HG03520 (cell line): ENCODE measurements at regions not wholly inside any gene's neighbourhood (a gene's known extent, or its start where the extent isn't known, plus 50 kb on each side); places are given as distances from the start of the nearest gene placed in this dataset.
"Not testable (repeated sequence)": the region's sequence is repeated elsewhere in the genome, so short reads cannot be mapped to it uniquely, and the experiment has no call there.

Experiments used
- ATAC-seq: cut with Tn5 transposase; IDR thresholded peaks from one replicate; pipeline ENCODE4 v1.9.1; 2021; ENCODE audit warnings: mild to moderate bottlenecking, moderate library complexity; ENCODE audit not compliant: unreplicated experiment

DNA sequence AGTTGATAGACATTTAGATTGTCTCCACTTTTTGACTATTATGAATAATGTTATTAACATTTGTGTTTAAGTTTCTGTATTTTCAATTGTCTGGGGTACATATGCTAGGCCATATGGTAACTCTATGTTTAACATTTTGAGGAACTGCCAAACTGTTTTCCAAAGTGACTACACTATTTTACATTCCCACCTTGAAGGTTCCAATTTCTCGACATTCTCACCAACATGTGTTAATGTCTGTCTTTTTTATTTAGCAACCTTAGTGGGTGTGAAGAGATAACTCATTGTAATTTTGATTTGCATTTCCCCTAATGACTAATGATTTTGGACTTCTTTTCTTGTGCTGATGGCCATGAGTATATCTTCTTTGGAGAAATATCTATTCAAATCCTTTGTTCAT is 832.4 kb downstream of the DNAJB9 start:
- ATAC-seq, result no peak

DNA sequence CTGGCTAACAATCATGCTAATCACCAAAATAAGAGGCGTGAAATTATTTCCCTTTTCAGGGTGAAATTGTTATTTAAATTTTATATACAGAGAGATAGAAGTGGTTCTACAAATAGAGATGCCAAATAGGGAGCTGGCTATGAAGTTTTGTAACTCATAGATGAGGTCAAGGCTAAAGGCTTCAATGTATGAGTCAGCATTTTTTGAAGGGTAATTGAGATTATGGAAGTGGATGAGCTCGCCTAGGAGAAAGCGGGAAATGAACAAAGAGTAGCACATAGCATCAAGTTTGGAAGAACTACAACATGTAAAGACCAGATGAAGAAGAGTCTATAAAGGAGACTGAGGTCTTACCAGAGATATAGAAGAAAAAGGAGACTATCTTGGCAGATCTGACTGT is 838.1 kb downstream of the DNAJB9 start:
- ATAC-seq, result no peak

DNA sequence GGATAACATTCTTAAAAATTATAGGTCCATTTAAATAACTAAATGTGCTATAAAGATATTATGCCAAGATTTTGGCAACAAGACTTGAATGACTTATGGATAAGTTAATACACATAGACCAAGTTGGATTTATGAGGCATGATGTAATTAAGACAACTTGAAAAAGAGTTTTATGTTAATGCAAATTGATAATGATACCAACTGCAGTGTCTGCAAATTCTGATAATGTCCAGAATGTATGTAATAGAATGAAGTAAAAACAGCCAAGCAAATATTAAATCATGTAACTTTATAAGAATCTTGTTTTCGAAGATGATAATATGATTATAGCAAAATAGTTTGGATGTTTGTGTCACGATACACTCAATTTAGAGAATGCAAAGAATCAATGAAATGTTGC is 868.3 kb downstream of the DNAJB9 start:
- ATAC-seq, result no peak

DNA sequence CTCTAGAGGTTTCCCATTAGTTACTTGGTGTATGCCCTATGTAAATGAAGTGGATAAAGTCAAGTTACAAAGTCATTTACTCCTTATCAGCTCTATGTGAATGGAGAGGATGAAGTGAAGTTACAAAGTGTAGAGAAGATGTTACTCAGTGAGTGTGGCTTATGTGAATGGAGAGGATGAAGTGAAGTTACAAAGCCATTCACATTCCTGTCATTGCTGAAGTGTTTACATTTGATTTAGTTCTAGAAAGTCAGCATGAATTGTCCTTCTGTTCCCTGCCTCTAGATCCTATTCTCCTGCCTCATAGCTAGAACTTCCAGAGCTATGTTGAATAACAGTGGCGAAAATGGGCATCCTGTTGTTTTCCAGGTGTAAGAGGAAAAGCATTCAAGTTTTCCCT is 880.1 kb downstream of the DNAJB9 start:
- ATAC-seq, result no peak

DNA sequence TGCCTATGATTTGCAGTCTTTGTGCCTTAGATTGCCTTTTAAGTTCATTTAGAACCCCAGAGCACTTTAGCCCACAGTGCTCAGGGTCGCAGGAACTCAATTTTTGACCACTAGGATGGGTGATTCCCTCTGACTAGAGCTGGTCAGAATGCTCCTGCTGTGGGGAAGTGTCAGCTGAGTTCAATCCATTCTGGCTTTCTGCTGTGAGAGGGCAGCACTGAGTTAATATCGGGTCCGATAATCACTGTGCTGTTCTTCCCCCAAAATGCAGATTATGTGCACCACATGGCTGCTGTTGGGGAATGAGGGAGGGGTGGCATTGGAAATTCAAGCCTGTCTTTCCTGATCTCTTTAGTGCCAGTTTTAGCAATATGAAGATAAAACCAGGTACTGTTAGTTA is 886.4 kb downstream of the DNAJB9 start:
- no peak for ATAC-seq

DNA sequence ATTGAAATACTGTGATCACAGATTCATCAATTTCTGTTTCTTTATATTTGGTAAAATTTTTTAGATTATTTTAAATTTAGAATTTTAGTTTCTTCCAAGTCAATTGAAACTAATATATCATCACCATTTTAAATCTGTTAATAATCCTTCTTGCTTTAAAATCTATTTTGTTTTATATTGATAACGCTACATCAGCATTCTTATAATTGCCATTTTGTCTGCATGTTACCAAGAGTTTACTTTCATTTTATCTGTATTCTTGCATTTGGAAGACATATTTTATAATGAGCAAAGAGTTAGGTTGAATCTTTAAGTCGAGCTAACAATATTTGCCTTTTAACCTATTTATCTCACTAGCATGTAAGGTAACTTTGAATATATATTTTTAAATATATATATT is 890.6 kb downstream of the DNAJB9 start:
- ATAC-seq, result no peak

DNA sequence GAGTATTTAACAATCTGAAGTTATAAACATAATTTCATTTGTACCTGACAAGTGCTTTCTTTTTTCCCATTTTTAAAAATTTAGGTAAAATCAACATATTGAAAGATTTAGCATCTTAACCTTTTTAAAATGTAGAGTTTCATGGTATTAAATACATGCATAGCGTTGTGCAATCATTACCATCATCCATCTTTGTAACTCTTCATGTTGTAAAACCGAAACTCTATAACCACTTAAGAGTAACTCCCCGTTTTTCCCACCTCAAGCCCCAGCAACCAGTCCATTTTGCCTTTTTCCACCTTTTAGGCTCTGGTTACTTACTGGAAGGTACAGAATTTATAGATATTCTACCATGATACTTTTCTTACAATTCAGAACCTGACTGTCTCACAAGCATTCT is 892.5 kb downstream of the DNAJB9 start:
- ATAC-seq, result no peak

DNA sequence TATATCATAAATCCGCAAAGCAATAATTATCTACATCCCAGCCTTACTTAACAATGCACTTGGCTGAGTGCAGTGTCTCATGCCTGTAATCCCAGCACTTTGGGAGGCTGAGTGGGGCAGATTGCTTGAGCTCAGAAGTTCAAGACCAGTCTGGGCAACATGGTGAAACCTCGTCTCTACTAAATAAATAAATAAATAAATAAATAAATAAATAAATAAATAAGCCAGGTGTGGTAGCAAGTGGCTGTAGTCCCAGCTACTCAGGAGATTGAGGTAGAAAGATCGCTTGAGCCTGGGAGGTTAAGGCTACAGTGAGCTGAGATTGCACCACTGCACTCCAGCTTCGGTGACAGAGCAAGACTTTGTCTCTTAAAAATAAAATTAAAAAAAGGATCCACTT is 898.1 kb downstream of the DNAJB9 start:
- not testable (repeated sequence) for ATAC-seq

DNA sequence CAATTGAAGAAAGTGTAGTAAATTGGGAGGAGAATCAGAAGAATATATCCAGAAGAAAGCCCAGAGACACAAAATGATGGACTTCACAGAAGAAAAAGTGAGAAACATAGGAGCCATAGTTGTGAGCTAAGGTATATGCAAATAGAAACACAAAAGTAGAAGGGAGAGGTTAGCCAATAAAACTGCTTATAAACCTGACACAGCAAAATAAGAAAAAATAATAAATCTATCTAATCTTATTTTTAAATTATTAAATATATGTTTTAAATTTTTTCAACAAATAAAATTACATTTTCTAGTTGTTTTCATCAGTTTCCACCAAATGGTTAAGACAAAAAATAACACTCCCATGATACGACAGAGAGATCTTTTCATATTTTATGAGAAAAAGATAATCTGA is 903.5 kb downstream of the DNAJB9 start:
- ATAC-seq, result no peak

DNA sequence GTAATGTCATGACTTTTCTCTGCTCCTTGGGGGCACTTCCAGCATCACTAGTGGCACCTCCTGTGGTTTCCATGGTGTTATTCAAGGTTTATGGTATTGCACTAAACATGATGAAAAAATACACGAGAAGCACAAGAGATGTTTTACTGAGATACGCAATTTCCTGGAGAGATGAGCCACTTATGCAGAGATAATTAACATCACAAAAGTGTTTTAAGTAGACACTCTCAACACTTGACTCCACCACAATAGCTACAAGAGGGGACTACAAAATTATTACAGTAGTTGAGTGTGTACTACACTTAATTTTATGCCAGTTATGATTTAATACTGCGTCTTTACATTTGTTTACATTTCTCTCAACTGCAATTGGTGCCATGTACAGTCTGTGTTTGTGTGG is 906.7 kb downstream of the DNAJB9 start:
- no peak for ATAC-seq

DNA sequence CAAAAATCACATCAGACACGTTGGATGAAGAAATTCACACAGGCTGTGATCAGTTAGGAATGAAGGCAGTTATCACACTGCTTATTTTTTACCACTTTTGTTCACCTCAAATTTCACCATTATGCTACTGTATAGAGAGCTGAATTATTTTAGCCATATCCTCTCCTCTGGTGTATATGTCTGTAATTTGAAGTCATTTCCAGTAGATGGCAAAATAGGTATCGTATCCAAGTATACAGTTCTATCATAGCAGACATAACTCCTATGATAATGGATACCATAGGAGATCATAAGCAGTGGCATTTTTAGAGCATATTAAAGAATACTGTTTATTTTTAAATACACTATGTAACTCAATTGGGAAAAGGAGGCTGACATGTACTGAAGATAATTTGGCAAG is 909.7 kb downstream of the DNAJB9 start:
- no peak for ATAC-seq

DNA sequence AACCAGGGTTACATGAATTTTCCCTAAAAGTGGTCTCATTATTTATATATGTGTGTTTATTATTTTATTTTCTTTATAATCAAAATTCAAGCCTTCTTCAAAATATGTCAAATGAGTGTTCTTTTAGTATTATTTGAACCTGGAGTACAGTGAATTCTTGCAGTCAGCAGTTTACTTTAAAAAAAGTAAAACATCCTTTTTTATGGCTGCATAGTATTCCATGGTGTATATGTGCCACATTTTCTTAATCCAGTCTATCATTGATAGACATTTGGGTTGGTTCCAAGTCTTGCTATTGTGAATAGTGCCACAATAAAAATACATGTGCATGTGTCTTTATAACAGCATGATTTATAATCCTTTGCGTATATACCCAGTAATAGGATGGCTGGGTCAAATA is 920.9 kb downstream of the DNAJB9 start:
- ATAC-seq, result not testable (repeated sequence)

DNA sequence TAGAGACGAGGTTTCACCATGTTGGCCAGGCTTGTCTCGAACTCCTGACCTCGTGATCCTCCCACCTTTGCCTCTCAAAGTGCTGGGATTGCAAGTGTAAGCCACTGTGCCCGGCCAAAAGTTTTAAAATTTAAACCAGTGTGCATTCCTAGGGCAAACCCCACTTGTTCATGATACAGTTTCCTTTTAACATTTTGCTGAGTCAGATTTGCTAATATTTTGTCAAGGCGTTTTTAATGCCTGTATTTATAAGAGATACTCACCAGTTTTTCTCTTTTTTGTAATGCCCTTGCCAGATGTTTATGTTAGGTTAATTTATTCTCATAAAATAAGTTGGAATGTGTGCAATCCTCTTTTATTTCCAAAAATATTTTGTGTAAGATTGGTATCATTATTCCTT is 927.4 kb downstream of the DNAJB9 start:
- ATAC-seq, result no peak

DNA sequence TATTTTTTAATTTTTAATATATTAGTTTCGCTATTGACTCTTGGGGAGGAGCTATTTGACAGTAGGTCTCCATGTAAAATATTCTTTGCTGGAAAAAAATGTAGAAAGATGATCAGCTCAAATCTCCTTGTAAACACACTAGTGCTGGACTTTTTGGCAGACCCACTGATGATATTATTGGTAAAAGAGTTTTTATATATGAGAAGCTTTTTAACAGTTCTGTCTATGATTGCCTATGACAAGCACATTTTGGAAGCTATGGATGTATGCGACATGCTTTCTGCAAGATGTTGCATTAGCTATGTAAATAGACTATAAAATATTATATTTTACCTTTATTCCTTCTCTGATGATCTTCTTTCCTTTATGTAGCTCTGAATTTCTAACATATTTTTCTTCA is 928.5 kb downstream of the DNAJB9 start:
- ATAC-seq, result no peak

DNA sequence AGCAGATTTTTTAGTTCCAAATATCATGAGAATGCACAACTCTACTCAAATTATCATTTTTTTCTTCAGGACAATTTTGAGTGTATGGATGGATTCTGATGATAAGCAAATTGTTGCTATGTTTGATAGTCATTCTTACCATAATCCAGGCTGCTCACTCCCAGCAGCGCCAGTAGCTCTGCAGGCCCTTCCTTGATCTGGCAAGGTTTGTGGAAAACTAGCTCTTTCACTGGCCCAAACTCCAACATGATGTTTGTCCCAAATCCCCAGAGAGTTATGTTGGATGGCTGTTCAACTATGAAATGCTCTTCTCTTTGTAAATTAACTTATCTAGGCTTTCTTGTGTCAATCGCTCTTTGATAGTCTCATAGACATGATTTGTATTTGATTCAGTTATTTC is 933.7 kb downstream of the DNAJB9 start:
- ATAC-seq, result no peak

DNA sequence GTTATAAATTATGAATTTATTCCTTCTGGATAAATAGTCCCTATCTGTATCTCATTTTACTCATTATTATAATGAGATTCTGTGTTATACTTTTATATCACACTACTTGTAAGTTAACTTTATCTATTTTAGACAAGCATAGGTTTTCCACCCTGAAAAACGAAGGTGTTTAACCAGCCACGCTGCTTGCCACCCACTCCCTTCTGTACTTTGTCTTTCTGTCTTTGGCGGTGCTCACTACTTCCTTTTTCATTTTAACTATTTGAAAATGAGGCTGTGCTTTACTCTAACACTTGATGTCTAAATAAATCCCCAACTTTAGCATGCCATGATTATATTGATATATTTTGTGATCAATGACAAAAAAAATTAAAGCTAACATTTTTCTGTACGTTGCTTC is 952.9 kb downstream of the DNAJB9 start:
- ATAC-seq, result no peak

DNA sequence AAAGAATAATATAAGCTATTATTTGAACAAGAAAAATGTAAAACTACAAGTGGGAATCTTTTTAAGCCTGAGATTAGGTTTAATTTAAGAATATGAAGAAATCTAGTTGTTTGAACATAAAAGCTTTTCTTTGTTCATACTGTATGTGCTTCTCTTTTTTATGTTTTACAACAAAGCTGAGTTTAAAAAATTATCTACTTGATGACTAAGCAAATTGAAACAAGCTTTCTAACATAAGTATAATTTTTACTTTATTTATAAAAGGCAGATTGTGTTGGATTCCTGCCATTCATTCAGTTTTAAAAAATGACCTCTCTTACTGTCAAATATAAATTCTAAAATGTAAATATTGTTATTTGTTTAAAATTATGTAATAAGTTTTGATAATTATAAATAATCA is 958.2 kb downstream of the DNAJB9 start:
- no peak for ATAC-seq

DNA sequence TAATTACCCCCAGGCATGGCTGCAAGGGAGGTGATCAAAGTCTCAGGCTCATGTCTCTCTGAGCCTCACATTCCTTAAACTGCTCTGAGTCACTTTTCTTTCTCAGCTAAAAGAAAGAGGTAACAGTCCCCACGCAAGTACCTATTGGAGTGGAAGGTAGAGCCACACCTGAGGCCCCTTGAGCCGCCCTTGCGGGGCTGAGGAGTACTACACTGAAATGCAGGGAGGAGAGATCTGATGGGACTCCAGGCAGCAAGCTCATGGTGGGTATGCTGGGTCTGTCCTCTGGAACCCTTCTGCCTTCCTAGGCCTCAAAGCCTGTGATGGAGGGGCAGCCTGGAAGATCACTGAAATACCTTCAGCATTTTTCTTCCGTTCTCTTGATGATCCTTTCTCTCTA is 960.0 kb downstream of the DNAJB9 start:
- ATAC-seq, result no peak

DNA sequence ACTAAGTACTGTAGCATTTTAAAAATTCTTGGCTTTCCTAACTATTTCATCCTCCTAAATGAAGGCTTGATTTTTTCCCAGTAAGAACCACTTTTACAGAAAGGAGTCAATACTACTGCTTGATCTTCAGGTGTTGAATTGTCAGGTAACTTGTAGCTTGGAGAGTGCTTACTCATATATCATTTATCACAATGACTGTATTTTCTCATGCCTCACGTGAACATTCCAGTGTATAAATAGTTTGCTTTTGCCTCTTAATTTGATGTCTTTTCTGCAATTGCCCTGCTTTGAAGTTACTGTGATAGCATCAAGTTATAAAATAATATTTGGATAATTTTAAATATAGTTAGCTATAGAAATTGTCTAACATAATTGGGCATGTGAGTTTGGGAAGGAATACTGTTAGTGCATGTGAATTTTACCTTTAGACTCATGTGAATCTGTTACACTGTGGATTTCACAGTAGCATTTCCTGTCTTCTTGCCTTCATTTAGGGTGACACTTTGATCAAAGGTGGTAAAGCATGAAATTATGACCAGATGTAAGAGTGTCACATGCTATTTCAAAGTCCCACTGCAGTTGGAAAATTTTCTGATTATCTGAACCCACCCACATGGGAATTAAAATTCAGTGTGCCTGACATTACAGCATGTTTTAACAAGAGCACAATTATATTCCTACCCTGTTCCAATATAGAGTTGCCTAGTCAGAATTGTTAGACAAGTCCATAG is 962.8 kb downstream of the DNAJB9 start:
- no peak for ATAC-seq

DNA sequence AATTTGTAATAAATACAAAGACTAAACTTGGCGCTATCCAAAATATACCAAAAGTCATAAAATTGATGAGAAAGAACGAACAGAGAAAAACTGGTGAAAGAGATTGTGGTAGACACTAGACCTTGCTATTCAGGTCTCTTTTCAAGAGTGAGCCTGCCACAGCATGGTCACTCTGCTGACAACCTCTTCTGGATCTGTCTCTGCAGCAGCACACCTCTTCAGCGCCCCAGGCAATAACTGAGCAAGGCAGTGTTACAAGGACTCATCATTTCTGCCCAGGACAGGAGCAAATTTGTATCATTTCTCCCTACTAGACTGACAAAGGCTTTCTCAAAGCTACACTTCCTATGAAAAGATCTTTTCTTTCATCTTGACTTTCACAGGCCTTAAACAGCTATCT is 976.0 kb downstream of the DNAJB9 start:
- ATAC-seq, result no peak

DNA sequence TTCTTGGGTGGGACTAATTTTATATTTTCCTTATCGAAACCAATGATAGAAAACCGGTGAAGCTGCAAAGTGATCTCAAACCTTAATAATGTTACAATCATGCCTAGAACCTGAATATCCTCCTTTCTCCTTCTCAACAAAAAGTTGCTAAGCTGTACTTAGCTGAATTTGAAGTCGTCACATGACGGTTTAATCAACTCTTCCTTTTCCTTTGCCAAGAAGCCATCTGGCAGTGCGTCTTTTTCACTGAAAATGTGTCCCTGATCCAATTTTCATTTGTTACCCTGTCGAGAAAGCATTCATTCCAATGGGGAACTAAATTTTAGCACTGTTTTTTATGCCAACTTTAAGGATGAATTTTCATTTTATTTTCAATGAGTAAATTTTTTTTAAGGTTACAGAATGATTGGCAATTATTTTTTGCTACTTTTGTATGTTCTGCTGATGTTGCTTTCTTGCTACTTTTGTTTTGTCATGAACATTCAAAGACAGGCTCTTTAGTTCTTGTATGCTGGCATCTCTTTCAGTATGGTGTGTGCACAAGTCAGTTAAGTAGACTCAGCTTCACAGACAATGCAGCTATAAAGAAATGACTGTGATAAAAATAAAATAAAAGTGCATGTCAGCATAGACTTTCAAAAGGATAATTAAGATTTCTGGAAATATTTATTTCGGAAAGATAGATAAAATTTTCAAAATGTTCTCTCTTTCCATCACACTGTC is 980.0 kb downstream of the DNAJB9 start:
- ATAC-seq, result no peak

DNA sequence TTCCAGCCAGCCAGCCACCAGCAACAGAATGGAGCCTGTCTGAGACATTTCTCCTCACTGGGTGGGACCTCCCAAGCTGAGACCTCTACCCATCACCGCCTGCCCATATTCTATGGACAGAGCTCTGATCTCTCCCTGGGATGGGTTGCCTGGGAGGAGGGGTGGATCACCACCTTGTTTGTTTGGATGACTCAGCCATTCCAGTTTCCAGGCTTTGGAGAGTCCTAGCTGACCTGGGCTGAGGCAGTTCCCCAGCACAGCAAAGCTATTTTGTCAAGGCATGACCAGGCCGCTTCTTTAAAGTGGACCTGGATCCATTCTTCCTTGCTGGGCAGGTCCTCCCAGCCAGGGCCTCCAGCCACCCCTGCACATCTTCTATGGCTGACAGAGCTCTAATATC is 982.3 kb downstream of the DNAJB9 start:
- ATAC-seq, result no peak

DNA sequence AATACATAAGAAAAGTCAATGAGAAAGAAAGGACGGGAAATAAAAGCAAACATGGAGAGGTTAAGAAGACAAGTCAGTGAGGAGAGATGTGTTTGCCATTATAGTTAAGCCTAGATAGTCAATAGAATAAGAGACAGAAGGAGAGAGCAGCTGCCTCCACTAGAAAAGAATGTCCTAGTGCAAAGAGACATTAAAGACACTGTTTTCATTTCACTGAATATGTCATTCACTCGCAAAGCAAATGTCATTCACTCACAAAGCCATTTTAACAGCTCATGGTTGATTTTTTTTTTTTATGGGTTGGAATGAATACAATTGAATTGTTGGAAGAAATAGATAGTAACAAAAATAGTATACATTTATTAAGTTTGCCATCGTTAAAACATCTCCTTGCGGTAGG is 1007.6 kb downstream of the DNAJB9 start:
- ATAC-seq, result no peak
